K562 (cell line): ENCODE measurements at regions not wholly inside any gene's neighbourhood (a gene's known extent, or its start where the extent isn't known, plus 50 kb on each side); places are given as distances from the start of the nearest gene placed in this dataset.
A peak's percentile ranks its signal among the peaks of the same experiment; 100 is the strongest.

Source experiments
- ATF7 ChIP-seq: fragments of 450-650 bp; IDR thresholded peaks from 2 replicates; pipeline ENCODE4 v1.7.1; 2014; ENCODE audit warnings: mild to moderate bottlenecking, moderate library complexity
- ERF ChIP-seq: fragments of 450-650 bp; formaldehyde crosslinking; IDR thresholded peaks from 2 replicates; pipeline ENCODE4 v1.4.0; 2020; ENCODE audit warnings: mild to moderate bottlenecking, mixed read lengths
- ETV1 ChIP-seq: fragments of 450-650 bp; conservative IDR thresholded peaks from 2 replicates; pipeline ENCODE4 v1.6.1; 2016; ENCODE audit warnings: missing genetic modification characterization, control low read depth, low read depth, missing compliant biosample characterization
- FOSL1 ChIP-seq: fragments of 200-800 bp; sonication (Bioruptor generic); conservative IDR thresholded peaks from 2 replicates; pipeline ENCODE4 v1.6.1; 2016; ENCODE audit warnings: missing genetic modification characterization, missing compliant biosample characterization
- HDAC1 ChIP-seq, 2 experiments: fragments of 450-650 bp; IDR thresholded peaks; 2 replicates each; pipeline ENCODE4 v1.6.1; 2016 to 2017; ENCODE audit warnings: inconsistent platforms in 1 of 2, mild to moderate bottlenecking in 1 of 2, moderate library complexity in 1 of 2
- PCBP2 ChIP-seq: fragments of 200-400 bp; formaldehyde crosslinking; IDR thresholded peaks from 2 replicates; pipeline ENCODE4 v1.6.1; 2018; ENCODE audit warnings: low read length, low read depth, mild to moderate bottlenecking, moderate library complexity; ENCODE audit not compliant: poor library complexity, severe bottlenecking
- PHB ChIP-seq: fragments of 250-450 bp; sonication (Bioruptor Pico); IDR thresholded peaks from 2 replicates; pipeline ENCODE4 v1.5.0; 2021
- ZC3H11A ChIP-seq: IDR thresholded peaks from 2 replicates; pipeline ENCODE4 v1.6.1; 2012; ENCODE audit warnings: low read depth, low read length, improper control_type of control experiment
- ZNF644 ChIP-seq: fragments of 200-800 bp; sonication (Bioruptor generic); IDR thresholded peaks from 2 replicates; pipeline ENCODE4 v1.6.1; 2016; ENCODE audit warnings: low read depth, missing genetic modification characterization, missing compliant biosample characterization
- TF ChIP-seq, protein P1 (sequence below), 2 experiments: IDR thresholded peaks; 2 replicates each; pipeline ENCODE4 v1.6.1; 2011; ENCODE audit warnings: borderline replicate concordance in 1 of 2, control low read depth in 1 of 2, low read depth in 1 of 2, low read length in 1 of 2, mild to moderate bottlenecking in 1 of 2, mixed read lengths in 1 of 2, moderate library complexity in 1 of 2; ENCODE audit not compliant: insufficient read depth in 1 of 2, insufficient read length in 1 of 2, poor library complexity in 1 of 2, severe bottlenecking in 1 of 2; ENCODE audit errors: extremely low read depth in 1 of 2
- TF ChIP-seq, protein P2 (sequence below): IDR thresholded peaks from 2 replicates; pipeline ENCODE4 v1.6.1; 2012; ENCODE audit warnings: low read depth, low read length, improper control_type of control experiment, borderline replicate concordance
- TF ChIP-seq, protein P3 (sequence below): fragments of 250-450 bp; sonication (Bioruptor Pico); IDR thresholded peaks from 2 replicates; pipeline ENCODE4 v1.9.0; 2021; ENCODE audit warnings: mild to moderate bottlenecking, inconsistent platforms
- TF ChIP-seq, protein P4 (sequence below): fragments of 450-650 bp; IDR thresholded peaks from 2 replicates; pipeline ENCODE4 v1.6.1; 2016; ENCODE audit warnings: low read depth, mild to moderate bottlenecking, moderate library complexity
- TF ChIP-seq, protein P5 (sequence below), 2 experiments: IDR thresholded peaks in 1 of 2; conservative IDR thresholded peaks in 1 of 2; 2 replicates each; pipeline ENCODE4 v1.6.1; 2016; ENCODE audit warnings: low read depth in 2 of 2, mild to moderate bottlenecking in 1 of 2, missing compliant biosample characterization in 1 of 2, missing genetic modification characterization in 1 of 2, moderate library complexity in 1 of 2
- TF ChIP-seq, protein P6 (sequence below): fragments of 450-650 bp; conservative IDR thresholded peaks from 2 replicates; pipeline ENCODE4 v1.6.1; 2016; ENCODE audit warnings: missing genetic modification characterization, low read depth, mild to moderate bottlenecking, missing compliant biosample characterization, moderate library complexity

DNA sequence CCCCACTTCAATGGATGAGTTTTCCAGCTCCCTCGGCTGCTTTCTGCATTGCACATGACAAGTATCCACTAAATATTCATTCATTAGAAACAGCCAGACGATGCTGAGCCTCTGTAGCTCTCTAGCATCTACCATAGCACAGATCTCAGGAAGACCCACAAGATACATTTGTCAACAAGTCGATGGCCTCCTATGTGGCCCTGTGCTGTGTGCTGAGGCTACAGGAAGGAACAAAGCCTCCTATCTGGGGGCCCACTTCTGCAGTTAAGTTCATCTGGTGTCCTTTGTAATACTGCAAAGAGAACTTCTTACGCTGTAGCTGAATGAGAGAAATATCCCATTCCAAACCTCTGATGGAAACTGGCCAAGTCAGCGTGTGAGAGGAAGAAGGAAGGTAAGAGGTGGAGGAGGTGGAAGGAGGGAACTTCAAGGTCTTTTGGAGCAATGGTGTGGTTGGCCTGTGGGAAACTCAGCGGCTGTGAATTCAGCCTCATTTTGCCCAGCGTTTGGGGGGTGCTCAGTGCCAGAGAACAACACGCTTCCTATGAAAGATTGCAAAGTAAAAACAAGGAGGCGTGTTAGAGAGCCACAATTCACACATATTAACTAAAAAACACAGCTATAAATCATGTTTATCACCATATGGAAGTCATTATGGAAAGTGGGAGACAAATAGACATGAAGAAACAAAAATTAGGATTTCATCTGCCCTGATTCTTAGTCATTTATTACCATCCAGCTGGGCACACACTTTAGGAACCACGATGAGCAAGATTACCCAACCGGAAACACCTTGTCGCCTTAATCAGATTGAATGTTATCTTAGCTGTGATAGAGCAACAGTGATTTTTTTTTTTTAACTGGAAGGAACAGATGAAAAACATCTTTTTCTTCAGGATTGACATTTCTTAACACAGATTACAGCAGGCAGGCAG lies 62.2 kb upstream of the USP6NL start (continued):
- TF ChIP-seq ETV1 (peak; percentile 72), ATF7 (no peak), ZC3H11A (no peak), PCBP2 (no peak), PHB (CRISPR knock-in tag) (no peak), FOSL1 (tag) (no peak), ZNF644 (tag) (no peak), HDAC1 (IDR thresholded peaks at IDR 0.05) (peak in 1 of 2 experiments; percentile 72; a peak in 2 of 4 replicates), ERF (no peak)
- TF ChIP-seq, protein P1, sequence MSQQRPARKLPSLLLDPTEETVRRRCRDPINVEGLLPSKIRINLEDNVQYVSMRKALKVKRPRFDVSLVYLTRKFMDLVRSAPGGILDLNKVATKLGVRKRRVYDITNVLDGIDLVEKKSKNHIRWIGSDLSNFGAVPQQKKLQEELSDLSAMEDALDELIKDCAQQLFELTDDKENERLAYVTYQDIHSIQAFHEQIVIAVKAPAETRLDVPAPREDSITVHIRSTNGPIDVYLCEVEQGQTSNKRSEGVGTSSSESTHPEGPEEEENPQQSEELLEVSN (IDR thresholded peaks at IDR 0.05; ENCODE audit: borderline replicate concordance in 1 of 2, extremely low read depth in 1 of 2, insufficient read depth in 1 of 2, insufficient read length in 1 of 2, low read depth in 1 of 2, low read length in 1 of 2, poor library complexity in 1 of 2, severe bottlenecking in 1 of 2), result no peak
- TF ChIP-seq, protein P2, sequence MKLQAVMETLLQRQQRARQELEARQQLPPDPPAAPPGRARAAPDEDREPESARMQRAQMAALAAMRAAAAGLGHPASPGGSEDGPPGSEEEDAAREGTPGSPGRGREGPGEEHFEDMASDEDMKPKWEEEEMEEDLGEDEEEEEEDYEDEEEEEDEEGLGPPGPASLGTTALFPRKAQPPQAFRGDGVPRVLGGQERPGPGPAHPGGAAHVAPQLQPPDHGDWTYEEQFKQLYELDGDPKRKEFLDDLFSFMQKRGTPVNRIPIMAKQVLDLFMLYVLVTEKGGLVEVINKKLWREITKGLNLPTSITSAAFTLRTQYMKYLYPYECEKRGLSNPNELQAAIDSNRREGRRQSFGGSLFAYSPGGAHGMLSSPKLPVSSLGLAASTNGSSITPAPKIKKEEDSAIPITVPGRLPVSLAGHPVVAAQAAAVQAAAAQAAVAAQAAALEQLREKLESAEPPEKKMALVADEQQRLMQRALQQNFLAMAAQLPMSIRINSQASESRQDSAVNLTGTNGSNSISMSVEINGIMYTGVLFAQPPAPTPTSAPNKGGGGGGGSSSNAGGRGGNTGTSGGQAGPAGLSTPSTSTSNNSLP, result no peak
- TF ChIP-seq, protein P3, sequence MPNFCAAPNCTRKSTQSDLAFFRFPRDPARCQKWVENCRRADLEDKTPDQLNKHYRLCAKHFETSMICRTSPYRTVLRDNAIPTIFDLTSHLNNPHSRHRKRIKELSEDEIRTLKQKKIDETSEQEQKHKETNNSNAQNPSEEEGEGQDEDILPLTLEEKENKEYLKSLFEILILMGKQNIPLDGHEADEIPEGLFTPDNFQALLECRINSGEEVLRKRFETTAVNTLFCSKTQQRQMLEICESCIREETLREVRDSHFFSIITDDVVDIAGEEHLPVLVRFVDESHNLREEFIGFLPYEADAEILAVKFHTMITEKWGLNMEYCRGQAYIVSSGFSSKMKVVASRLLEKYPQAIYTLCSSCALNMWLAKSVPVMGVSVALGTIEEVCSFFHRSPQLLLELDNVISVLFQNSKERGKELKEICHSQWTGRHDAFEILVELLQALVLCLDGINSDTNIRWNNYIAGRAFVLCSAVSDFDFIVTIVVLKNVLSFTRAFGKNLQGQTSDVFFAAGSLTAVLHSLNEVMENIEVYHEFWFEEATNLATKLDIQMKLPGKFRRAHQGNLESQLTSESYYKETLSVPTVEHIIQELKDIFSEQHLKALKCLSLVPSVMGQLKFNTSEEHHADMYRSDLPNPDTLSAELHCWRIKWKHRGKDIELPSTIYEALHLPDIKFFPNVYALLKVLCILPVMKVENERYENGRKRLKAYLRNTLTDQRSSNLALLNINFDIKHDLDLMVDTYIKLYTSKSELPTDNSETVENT (CRISPR knock-in tag), result no peak
- TF ChIP-seq, protein P4, sequence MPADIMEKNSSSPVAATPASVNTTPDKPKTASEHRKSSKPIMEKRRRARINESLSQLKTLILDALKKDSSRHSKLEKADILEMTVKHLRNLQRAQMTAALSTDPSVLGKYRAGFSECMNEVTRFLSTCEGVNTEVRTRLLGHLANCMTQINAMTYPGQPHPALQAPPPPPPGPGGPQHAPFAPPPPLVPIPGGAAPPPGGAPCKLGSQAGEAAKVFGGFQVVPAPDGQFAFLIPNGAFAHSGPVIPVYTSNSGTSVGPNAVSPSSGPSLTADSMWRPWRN, result no peak
- TF ChIP-seq, protein P5, sequence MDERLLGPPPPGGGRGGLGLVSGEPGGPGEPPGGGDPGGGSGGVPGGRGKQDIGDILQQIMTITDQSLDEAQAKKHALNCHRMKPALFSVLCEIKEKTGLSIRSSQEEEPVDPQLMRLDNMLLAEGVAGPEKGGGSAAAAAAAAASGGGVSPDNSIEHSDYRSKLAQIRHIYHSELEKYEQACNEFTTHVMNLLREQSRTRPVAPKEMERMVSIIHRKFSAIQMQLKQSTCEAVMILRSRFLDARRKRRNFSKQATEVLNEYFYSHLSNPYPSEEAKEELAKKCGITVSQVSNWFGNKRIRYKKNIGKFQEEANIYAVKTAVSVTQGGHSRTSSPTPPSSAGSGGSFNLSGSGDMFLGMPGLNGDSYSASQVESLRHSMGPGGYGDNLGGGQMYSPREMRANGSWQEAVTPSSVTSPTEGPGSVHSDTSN (CRISPR knock-in tag; IDR thresholded peaks at IDR 0.05; ENCODE audit: low read depth), result no peak
- TF ChIP-seq, protein P5 (tag; conservative IDR thresholded peaks at IDR 0.05; ENCODE audit: low read depth), result peak; percentile 58
- TF ChIP-seq, protein P6, sequence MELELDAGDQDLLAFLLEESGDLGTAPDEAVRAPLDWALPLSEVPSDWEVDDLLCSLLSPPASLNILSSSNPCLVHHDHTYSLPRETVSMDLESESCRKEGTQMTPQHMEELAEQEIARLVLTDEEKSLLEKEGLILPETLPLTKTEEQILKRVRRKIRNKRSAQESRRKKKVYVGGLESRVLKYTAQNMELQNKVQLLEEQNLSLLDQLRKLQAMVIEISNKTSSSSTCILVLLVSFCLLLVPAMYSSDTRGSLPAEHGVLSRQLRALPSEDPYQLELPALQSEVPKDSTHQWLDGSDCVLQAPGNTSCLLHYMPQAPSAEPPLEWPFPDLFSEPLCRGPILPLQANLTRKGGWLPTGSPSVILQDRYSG, result no peak
